Pulmonary artery endothelial cell (primary cell): ENCODE measurements at regions not wholly inside any gene's neighbourhood (a gene's known extent, or its start where the extent isn't known, plus 50 kb on each side); places are given as distances from the start of the nearest gene placed in this dataset.

ENCODE experiments used
- DNase-seq: peaks from one replicate; pipeline ENCODE4 v3.0.0-alpha.2; 2011; ENCODE audit warnings: low read depth, low spot score

GRCh38 chr1:30190511-30191153 lies 532.8 kb downstream of the MATN1 start:
- no peak for DNase-seq

- DNase-seq, result no peak
Observed at GRCh38 chr1:30189818-30190500, 533.4 kb downstream of the MATN1 start.

DNA sequence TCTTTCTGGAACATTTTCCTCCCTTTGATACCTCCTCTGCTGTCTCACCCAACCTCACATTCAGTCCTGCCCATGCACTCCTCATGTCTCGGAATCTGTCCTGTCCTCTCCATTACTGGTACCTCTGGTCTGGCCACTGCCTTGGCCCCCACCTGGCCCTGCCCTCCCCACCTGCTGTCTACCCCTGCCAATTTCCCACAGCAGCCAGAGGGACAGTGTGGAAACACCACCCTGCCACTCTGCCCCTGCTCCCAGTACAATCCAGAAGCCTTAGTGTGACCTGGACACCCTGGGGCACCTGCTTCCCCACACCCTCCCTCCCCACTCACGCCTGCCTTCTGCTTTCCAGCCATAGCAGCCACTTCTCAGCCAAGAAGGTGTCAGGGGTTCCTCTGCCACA lies 534.4 kb downstream of the MATN1 start:
- no peak for DNase-seq

- DNase-seq, result no peak
Observed at GRCh38 chr1:30188329-30188728, 535.1 kb downstream of the MATN1 start.

GRCh38 chr1:30187413-30188023 lies 535.9 kb downstream of the MATN1 start:
- DNase-seq, result no peak

DNA sequence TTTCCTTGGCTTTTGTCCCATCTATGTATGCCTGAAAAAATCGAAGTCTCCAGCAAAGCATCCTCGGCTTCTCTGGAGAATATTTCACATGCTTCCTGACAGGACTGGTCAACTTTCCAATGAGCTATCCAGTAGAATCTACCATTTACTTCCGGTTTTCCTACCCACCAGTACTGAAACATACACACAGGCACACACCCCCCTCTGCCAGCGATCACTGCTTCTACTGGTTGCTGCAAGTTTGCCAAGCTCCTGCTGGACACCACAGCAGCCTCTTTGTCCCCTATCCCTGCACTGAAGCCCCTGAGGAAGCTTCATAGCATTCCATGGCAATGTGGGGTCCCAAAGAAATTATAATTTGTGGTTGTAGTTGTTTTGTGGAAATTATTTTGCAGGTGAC lies 536.8 kb downstream of the MATN1 start:
- DNase-seq, result no peak

DNA sequence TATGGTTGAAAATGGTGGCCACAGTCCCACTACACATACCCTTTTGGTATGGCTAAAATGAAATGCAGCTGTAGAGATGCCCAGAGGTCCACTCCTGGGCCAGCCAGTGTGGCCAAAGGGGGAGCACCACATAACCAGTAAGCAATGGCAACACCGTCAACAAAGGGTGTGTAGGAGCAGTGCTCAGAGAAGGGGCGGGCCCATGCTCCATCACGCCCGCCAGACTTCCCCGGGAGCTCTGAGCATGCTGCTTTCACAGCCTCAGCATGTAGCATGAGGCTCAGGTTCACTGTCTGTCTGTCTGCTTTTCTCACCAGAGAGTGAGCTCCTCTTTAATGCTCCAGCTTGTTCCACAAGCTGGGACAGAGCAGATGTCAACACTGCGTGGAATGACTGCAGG lies 537.6 kb downstream of the MATN1 start:
- no peak for DNase-seq

GRCh38 chr1:30185313-30185712 lies 538.1 kb downstream of the MATN1 start:
- DNase-seq, result no peak

GRCh38 chr1:30184393-30185141 lies 538.8 kb downstream of the MATN1 start:
- no peak for DNase-seq

GRCh38 chr1:30183895-30184294 lies 539.5 kb downstream of the MATN1 start:
- DNase-seq, result no peak

GRCh38 chr1:30183006-30183405 lies 540.4 kb downstream of the MATN1 start:
- DNase-seq, result no peak

- DNase-seq, result no peak
Observed at GRCh38 chr1:30179942-30180543, 543.3 kb downstream of the MATN1 start.

DNA sequence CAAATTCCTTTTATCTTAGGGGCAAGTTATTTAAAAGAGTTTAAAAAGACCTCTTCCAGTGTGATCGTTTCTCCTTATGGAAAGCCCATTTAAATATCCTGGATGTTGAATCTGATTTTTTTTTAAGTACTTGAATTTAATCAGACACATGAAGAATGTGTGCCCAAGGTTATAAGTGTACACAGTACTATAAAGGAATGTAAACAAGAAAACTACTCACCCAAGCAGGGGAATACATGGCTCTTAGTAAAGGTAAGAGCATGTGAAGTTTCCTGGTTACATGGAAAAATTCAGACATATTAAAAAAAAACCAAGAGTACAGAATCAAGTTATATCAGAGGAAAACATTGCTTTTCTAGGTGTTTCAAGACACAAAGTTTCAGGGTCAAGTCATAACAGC lies 546.9 kb downstream of the MATN1 start:
- no peak for DNase-seq

- DNase-seq, result no peak
Observed at GRCh38 chr1:30174499-30174898, 548.9 kb downstream of the MATN1 start.

- DNase-seq, result no peak
Observed at GRCh38 chr1:30173560-30173959, 549.8 kb downstream of the MATN1 start.

GRCh38 chr1:30172757-30173156 lies 550.6 kb downstream of the MATN1 start:
- DNase-seq, result no peak

GRCh38 chr1:30172299-30172694 lies 551.1 kb downstream of the MATN1 start:
- DNase-seq, result no peak

DNA sequence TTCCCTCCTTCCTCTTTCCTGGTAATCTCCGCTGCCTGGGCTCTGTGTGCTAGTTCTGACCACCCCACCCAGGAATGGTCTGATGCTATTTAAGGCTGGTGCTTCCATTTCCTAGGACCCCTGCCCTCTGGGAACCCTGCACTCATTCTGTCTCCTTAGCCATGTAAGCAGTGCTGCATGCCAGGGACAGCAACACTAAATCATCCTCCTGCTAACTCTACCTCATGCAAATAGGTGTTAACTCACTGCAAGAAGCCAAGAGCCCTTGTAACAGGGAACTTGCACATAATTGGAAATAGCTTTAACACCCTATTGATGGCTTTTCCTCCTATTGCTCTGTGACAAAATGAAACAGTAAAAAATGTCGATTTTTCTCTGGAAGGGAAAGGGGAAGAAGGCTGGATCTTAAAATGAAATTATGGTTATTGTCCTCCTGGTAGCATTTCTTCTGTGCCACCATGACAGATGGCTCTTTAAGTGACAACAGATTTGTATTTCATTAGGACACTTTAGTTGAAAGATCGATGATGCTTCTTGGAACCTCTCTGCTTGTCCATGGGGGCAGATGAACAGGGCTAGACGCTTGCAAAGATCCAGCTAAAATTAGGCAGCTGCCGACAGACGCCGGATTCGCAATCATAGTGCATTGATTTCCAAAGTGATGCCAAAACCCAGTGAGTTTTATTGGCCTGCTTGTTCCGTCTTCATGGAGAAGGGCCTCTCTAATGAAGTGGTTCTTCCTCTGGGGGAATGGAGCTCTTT lies 551.7 kb downstream of the MATN1 start:
- DNase-seq, result no peak

DNA sequence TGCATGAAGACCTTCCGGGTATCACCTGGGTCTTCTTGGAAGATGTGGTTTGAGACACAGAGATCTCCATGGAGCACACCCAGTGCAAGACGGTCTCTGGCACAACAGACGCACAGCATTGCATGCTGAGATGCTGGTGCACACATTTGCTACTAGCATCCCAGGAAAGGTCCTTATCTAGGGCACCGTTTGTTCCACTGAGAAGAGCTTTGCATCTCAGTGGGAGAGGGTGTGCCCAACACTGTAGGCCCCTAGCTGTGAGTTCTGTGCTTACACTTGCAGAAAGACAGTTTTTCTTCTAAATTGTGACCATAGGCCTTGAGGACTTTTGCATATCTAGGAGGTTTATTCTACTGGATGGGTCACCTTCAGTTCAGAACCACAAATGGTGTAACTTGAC lies 554.1 kb downstream of the MATN1 start:
- no peak for DNase-seq

DNA sequence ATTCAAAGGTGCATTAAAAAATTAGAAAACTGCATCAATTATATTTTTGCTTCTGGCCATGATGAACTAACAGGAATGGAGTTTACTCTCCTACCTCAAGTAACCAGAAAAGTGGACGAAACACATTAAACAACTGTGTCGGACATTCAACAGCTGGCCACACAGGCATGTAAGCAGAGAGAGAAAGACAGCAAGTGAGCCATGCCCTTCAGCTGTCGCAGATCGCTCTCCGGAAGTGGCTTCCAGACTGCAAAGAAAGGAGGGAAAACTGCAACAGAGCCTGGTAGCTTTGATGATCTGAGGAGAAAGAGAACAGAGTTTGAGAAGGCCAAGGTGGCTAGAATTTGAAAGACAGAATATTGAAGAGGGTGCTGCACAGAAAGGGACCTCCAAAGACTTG lies 557.2 kb downstream of the MATN1 start:
- DNase-seq, result no peak

- DNase-seq, result no peak
Observed at GRCh38 chr1:30165116-30165515, 558.3 kb downstream of the MATN1 start.
